Esophagus mucosa (tissue), 1 donor: ENCODE measurements at regions not wholly inside any gene's neighbourhood (a gene's known extent, or its start where the extent isn't known, plus 50 kb on each side); places are given as distances from the start of the nearest gene placed in this dataset.

ENCODE experiments used
- ATAC-seq: fragments of 200-7000 bp; cut with Tn5 transposase; one replicate; pipeline ENCODE4 v1.9.1; 2020
- donor health status: DM: yes; HTN: yes; CAD: no.

GRCh38 chr16:6258056-6258455 lies 1074.6 kb upstream of the RBFOX1 start:
- ATAC-seq, result no peak

- no peak for ATAC-seq
Observed at GRCh38 chr16:6252541-6252940, 1080.1 kb upstream of the RBFOX1 start.

GRCh38 chr16:6250511-6250910 lies 1082.1 kb upstream of the RBFOX1 start:
- no peak for ATAC-seq

GRCh38 chr16:6249863-6250262 lies 1082.8 kb upstream of the RBFOX1 start:
- ATAC-seq, result no peak

- no peak for ATAC-seq
Observed at GRCh38 chr16:6248199-6248598, 1084.4 kb upstream of the RBFOX1 start.

- ATAC-seq, result no peak
Observed at GRCh38 chr16:6247775-6248174, 1084.9 kb upstream of the RBFOX1 start.

GRCh38 chr16:6247150-6247549 lies 1085.5 kb upstream of the RBFOX1 start:
- no peak for ATAC-seq

GRCh38 chr16:6246266-6246665 lies 1086.4 kb upstream of the RBFOX1 start:
- no peak for ATAC-seq

GRCh38 chr16:6232056-6232455 lies 1100.6 kb upstream of the RBFOX1 start:
- no peak for ATAC-seq

GRCh38 chr16:6231398-6231797 lies 1101.2 kb upstream of the RBFOX1 start:
- no peak for ATAC-seq

- no peak for ATAC-seq
Observed at GRCh38 chr16:6229186-6229585, 1103.5 kb upstream of the RBFOX1 start.

GRCh38 chr16:6218855-6219254 lies 1113.8 kb upstream of the RBFOX1 start:
- ATAC-seq, result no peak

- ATAC-seq, result no peak
Observed at GRCh38 chr16:6216836-6217235, 1115.8 kb upstream of the RBFOX1 start.

- ATAC-seq, result no peak
Observed at GRCh38 chr16:6211644-6212043, 1114.0 kb upstream of the EEF2KMT start.

GRCh38 chr16:6209355-6209930 lies 1111.8 kb upstream of the EEF2KMT start:
- no peak for ATAC-seq

- no peak for ATAC-seq
Observed at GRCh38 chr16:6207580-6207979, 1110.0 kb upstream of the EEF2KMT start.

- no peak for ATAC-seq
Observed at GRCh38 chr16:6207124-6207523, 1109.5 kb upstream of the EEF2KMT start.

GRCh38 chr16:6206080-6206479 lies 1108.5 kb upstream of the EEF2KMT start:
- ATAC-seq, result no peak

- no peak for ATAC-seq
Observed at GRCh38 chr16:6204945-6205344, 1107.3 kb upstream of the EEF2KMT start.

GRCh38 chr16:6200861-6201260 lies 1103.3 kb upstream of the EEF2KMT start:
- ATAC-seq, result no peak

GRCh38 chr16:6200271-6200670 lies 1102.7 kb upstream of the EEF2KMT start:
- no peak for ATAC-seq

- no peak for ATAC-seq
Observed at GRCh38 chr16:6195966-6196365, 1098.4 kb upstream of the EEF2KMT start.

- ATAC-seq, result no peak
Observed at GRCh38 chr16:6193718-6194117, 1096.1 kb upstream of the EEF2KMT start.

GRCh38 chr16:6192984-6193383 lies 1095.4 kb upstream of the EEF2KMT start:
- no peak for ATAC-seq

- ATAC-seq, result no peak
Observed at GRCh38 chr16:6192532-6192931, 1094.9 kb upstream of the EEF2KMT start.
